Caco-2 (cell line): ENCODE measurements at regions not wholly inside any gene's neighbourhood (a gene's known extent, or its start where the extent isn't known, plus 50 kb on each side); places are given as distances from the start of the nearest gene placed in this dataset.

Source experiments
- BruUV-seq: library from RNA; stranded (reverse); fragments of 400-500 nt; replicated peaks from 2 replicates; lab custom pipeline; 2021; lab: Mats Ljungman, UMichigan
- CTCF ChIA-PET: fragments of 300-600 bp; sonication (Branson Sonifier 250); formaldehyde crosslinking; loops from one replicate; lab custom pipeline; 2022; ENCODE audit warnings: antibody characterized with exemption; lab: Charles Lee
- POLR2A ChIA-PET: fragments of 300-600 bp; sonication (Branson Sonifier 250); formaldehyde crosslinking; loops from one replicate; lab custom pipeline; 2022; ENCODE audit warnings: antibody characterized with exemption; lab: Charles Lee
- DNase-seq, 2 experiments: peaks; one replicate each; pipeline versions ENCODE4 v3.0.0 to v3.0.0-alpha.2; 2020 to 2022
- H3K27me3 ChIP-seq: replicated peaks from 2 replicates; pipeline ENCODE4 v1.6.0; 2011; ENCODE audit warnings: low read length; ENCODE audit not compliant: control insufficient read depth, insufficient read depth
- H3K36me3 ChIP-seq: 2 replicates; pipeline ENCODE4 v1.5.1; 2011; ENCODE audit warnings: low read length; ENCODE audit not compliant: control insufficient read depth, insufficient read depth
- H3K4me1 ChIP-seq: fragments of 250-450 bp; sonication (Bioruptor Pico); 2 replicates; pipeline ENCODE4 v1.5.1; 2020; ENCODE audit warnings: mild to moderate bottlenecking
- H3K4me3 ChIP-seq: 2 replicates; pipeline ENCODE4 v1.5.1; 2011; ENCODE audit warnings: low read depth, mild to moderate bottlenecking, control low read depth, low read length
- H3K9me3 ChIP-seq: fragments of 250-450 bp; sonication (Bioruptor Pico); 2 replicates; pipeline ENCODE4 v1.5.1; 2020; ENCODE audit warnings: mild to moderate bottlenecking, moderate library complexity
- H3K27ac Mint-ChIP-seq: one replicate; pipeline ENCODE4 v1.8.0; 2022; ENCODE audit warnings: mixed read lengths; ENCODE audit not compliant: unreplicated experiment
- H3K27me3 Mint-ChIP-seq: one replicate; pipeline ENCODE4 v1.8.0; 2022; ENCODE audit warnings: mixed read lengths; ENCODE audit not compliant: insufficient read depth, unreplicated experiment
- H3K36me3 Mint-ChIP-seq: one replicate; pipeline ENCODE4 v1.8.0; 2022; ENCODE audit warnings: mild to moderate bottlenecking, mixed read lengths; ENCODE audit not compliant: insufficient read depth, unreplicated experiment
- H3K4me1 Mint-ChIP-seq: one replicate; pipeline ENCODE4 v1.8.0; 2022; ENCODE audit warnings: low read depth, mixed read lengths; ENCODE audit not compliant: unreplicated experiment
- H3K4me3 Mint-ChIP-seq: one replicate; pipeline ENCODE4 v1.8.0; 2022; ENCODE audit warnings: mild to moderate bottlenecking, moderate library complexity, mixed read lengths; ENCODE audit not compliant: unreplicated experiment
- H3K9me3 Mint-ChIP-seq: one replicate; pipeline ENCODE4 v1.8.0; 2022; ENCODE audit warnings: mixed read lengths; ENCODE audit not compliant: unreplicated experiment
- intact Hi-C: fragments of 100-400 bp; cut with micrococcal nuclease; formaldehyde crosslinking; loops from one replicate; pipeline ENCODE4 v1.10.0; 2022; ENCODE audit not compliant: unreplicated experiment
- TF ChIP-seq, protein P1 (sequence below), 2 experiments: fragments of 200-600 bp in 1 of 2; IDR thresholded peaks; 1 replicate in 1 of 2; 2 replicates in 1 of 2; pipeline versions ENCODE4 v1.5.1 to v1.8.0; 2011 to 2022; ENCODE audit warnings: antibody characterized with exemption in 1 of 2, control low read depth in 1 of 2, inconsistent platforms in 1 of 2, low read depth in 1 of 2, low read length in 1 of 2, mild to moderate bottlenecking in 1 of 2, moderate library complexity in 1 of 2; ENCODE audit not compliant: insufficient read depth in 1 of 2, severe bottlenecking in 1 of 2, unreplicated experiment in 1 of 2

DNA sequence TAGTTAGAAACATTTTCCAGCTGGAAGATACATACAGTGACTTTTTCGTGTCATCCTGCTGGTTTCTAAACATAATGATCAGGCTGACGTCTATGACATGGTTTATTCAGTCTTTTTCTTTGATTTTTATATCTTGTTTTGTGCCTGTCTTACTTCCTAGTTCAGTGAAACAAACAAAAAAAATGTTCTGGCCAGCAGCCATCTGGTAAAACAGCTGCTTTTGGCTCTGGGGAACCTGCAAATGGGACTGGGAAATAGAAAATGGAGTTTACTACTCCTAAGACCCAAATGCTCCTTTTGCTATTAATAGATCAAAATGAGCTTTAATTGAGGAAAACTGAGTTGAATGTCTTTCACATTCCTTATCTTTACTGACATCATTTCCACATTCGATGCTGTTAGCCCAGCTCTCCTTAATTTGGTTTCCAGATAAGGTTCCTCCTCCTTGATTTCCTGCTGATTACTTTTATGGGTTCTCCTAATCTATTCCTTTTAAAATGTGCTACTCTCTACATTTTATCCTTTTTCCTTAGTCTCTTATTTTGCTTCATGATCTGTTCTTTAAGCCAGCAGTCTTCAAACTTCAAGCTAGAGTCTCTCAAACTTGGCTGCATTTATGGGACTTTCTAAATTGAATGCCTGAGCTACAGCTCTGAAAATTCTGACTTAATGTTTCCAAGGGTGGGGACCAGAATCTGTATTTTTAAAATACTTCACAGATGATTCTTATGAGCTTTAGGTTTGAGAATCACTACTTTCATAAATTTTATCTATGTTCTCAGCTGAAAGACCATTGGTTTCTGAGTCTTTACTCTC is 499.5 kb downstream of the ANKRD50 start:
- BruUV-seq: no TSS peak
- Histone ChIP-seq H3K36me3 (no peaks in the 10 kb centered on the region), H3K9me3 (no peaks in the 10 kb centered on the region), H3K4me1 (no peaks in the 10 kb centered on the region), H3K27me3 (no peaks in the 10 kb centered on the region), H3K4me3 (no peak overlapping the region)
- intact Hi-C loops: no loop called here
- Mint-ChIP-seq H3K27ac (no peak overlapping the region), H3K27me3 (no peaks in the 10 kb centered on the region), H3K9me3 (no peaks in the 10 kb centered on the region), H3K4me3 (no peak overlapping the region), H3K4me1 (no peaks in the 10 kb centered on the region), H3K36me3 (no peaks in the 10 kb centered on the region)
- TF ChIP-seq, protein P1, sequence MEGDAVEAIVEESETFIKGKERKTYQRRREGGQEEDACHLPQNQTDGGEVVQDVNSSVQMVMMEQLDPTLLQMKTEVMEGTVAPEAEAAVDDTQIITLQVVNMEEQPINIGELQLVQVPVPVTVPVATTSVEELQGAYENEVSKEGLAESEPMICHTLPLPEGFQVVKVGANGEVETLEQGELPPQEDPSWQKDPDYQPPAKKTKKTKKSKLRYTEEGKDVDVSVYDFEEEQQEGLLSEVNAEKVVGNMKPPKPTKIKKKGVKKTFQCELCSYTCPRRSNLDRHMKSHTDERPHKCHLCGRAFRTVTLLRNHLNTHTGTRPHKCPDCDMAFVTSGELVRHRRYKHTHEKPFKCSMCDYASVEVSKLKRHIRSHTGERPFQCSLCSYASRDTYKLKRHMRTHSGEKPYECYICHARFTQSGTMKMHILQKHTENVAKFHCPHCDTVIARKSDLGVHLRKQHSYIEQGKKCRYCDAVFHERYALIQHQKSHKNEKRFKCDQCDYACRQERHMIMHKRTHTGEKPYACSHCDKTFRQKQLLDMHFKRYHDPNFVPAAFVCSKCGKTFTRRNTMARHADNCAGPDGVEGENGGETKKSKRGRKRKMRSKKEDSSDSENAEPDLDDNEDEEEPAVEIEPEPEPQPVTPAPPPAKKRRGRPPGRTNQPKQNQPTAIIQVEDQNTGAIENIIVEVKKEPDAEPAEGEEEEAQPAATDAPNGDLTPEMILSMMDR (IDR thresholded peaks at IDR 0.05; ENCODE audit: insufficient read depth in 1 of 2, low read depth in 1 of 2, low read length in 1 of 2, severe bottlenecking in 1 of 2, unreplicated experiment in 1 of 2): no peak
- POLR2A ChIA-PET: no interaction called here
- DNase-seq: no peak
- CTCF ChIA-PET: no interaction called here

DNA sequence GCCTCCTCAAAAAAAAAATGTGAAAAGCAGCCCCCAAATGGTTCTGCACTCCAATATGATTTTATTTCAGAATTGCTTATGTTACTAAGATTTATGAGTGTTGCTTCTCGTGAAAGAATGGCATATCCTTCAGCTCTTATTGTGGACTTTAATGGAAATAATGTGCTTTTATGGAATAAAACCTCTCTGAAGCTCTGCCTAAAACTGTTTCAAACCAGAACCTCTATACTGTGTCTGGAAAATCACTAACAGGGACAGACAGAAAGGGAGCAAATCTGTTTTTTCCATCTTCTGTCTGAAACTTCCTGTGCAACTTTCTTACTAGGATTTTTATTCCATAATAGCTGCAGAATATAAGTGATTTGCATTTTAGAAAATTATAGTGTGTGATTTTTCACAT is 493.1 kb downstream of the ANKRD50 start:
- H3K9me3 Mint-ChIP-seq: no peaks in the 10 kb centered on the region
- no TSS peak for BruUV-seq
- no peaks in the 10 kb centered on the region for H3K36me3 Mint-ChIP-seq
- ChIA-PET POLR2A (no interaction called here), CTCF (no interaction called here)
- no peaks in the 10 kb centered on the region for H3K9me3 ChIP-seq
- no peaks in the 10 kb centered on the region for H3K27me3 Mint-ChIP-seq
- TF ChIP-seq, protein P1 (IDR thresholded peaks at IDR 0.05; ENCODE audit: insufficient read depth in 1 of 2, low read depth in 1 of 2, low read length in 1 of 2, severe bottlenecking in 1 of 2, unreplicated experiment in 1 of 2): no peak
- no peaks in the 10 kb centered on the region for H3K4me1 ChIP-seq
- intact Hi-C loops: no loop called here
- H3K27ac Mint-ChIP-seq: no peak overlapping the region
- no peaks in the 10 kb centered on the region for H3K4me1 Mint-ChIP-seq
- H3K4me3 Mint-ChIP-seq: no peak overlapping the region
- no peak for DNase-seq
- H3K4me3 ChIP-seq: no peak overlapping the region
- no peaks in the 10 kb centered on the region for H3K27me3 ChIP-seq
- H3K36me3 ChIP-seq: no peaks in the 10 kb centered on the region

DNA sequence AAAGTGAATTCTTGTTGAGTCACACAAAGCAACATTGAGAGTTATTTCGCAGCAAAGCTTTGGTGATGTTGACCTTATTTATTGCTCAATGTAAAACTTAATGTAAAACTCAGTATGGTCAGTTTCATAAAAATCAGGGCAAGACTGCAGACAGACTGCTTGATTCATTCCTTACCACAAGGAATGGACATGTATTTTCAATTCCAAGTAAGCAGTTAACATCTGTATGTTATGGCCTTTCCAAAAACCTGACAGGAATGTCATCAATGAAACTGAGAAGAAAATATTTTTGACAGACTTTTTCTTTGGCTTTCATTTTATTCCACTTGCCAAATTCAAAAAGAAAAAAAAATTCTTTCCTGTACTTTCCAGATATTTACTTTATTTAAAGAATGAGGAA is 488.3 kb downstream of the ANKRD50 start:
- DNase-seq: no peak
- H3K27me3 ChIP-seq: no peaks in the 10 kb centered on the region
- Mint-ChIP-seq H3K27ac (no peak overlapping the region), H3K4me3 (no peak overlapping the region), H3K9me3 (no peaks in the 10 kb centered on the region), H3K36me3 (no peaks in the 10 kb centered on the region), H3K4me1 (no peaks in the 10 kb centered on the region), H3K27me3 (no peaks in the 10 kb centered on the region)
- intact Hi-C loops: no loop called here
- H3K36me3 ChIP-seq: no peaks in the 10 kb centered on the region
- CTCF ChIA-PET: no interaction called here
- TF ChIP-seq, protein P1 (IDR thresholded peaks at IDR 0.05; ENCODE audit: insufficient read depth in 1 of 2, low read depth in 1 of 2, low read length in 1 of 2, severe bottlenecking in 1 of 2, unreplicated experiment in 1 of 2): no peak
- no peaks in the 10 kb centered on the region for H3K4me1 ChIP-seq
- POLR2A ChIA-PET: no interaction called here
- no peak overlapping the region for H3K4me3 ChIP-seq
- no peaks in the 10 kb centered on the region for H3K9me3 ChIP-seq
- BruUV-seq: no TSS peak
